T-helper 1 cell treated with Interleukin-12 subunit alpha and Interleukin-12 subunit beta and Interleukin-4 antibody, amounts not matched to agents 30 ng/mL and 1 ng/mL, for 36 hours (primary cell): ENCODE measurements at regions not wholly inside any gene's neighbourhood (a gene's known extent, or its start where the extent isn't known, plus 50 kb on each side); places are given as distances from the start of the nearest gene placed in this dataset.

Experiments
- intact Hi-C: fragments of 100-400 bp; cut with micrococcal nuclease; formaldehyde crosslinking; loops from one replicate; pipeline ENCODE4 v1.15.1; 2024

GRCh38 chr15:38878026-38878425 is 313.4 kb upstream of the RASGRP1 start:
- intact Hi-C loops = no loop called here

- intact Hi-C loops = no loop called here
Measured at GRCh38 chr15:38878926-38879325, 314.3 kb upstream of the RASGRP1 start.

- intact Hi-C loops = no loop called here
Measured at GRCh38 chr15:38879909-38880471, 315.4 kb upstream of the RASGRP1 start.

- intact Hi-C loops = no loop called here
Measured at GRCh38 chr15:38882221-38882620, 317.6 kb upstream of the RASGRP1 start.

GRCh38 chr15:38883987-38884386 is 319.4 kb upstream of the RASGRP1 start:
- intact Hi-C loops = no loop called here

GRCh38 chr15:38885001-38885400 is 320.4 kb upstream of the RASGRP1 start:
- intact Hi-C loops = no loop called here

- intact Hi-C loops = no loop called here
Measured at GRCh38 chr15:38885471-38885952, 320.9 kb upstream of the RASGRP1 start.

- intact Hi-C loops = no loop called here
Measured at GRCh38 chr15:38886315-38887163, 321.9 kb upstream of the RASGRP1 start.

- intact Hi-C loops = no loop called here
Measured at GRCh38 chr15:38888701-38889221, 324.1 kb upstream of the RASGRP1 start.

GRCh38 chr15:38890194-38890593 is 325.6 kb upstream of the RASGRP1 start:
- intact Hi-C loops = no loop called here

- intact Hi-C loops = no loop called here
Measured at GRCh38 chr15:38893925-38894242, 329.3 kb upstream of the RASGRP1 start.

- intact Hi-C loops = no loop called here
Measured at GRCh38 chr15:38894243-38894948, 329.8 kb upstream of the RASGRP1 start.

- intact Hi-C loops = no loop called here
Measured at GRCh38 chr15:38895326-38896255, 331.0 kb upstream of the RASGRP1 start.

GRCh38 chr15:38896647-38897046 is 332.0 kb upstream of the RASGRP1 start:
- intact Hi-C loops = no loop called here

GRCh38 chr15:38897551-38897950 is 332.9 kb upstream of the RASGRP1 start:
- intact Hi-C loops = no loop called here

- intact Hi-C loops = no loop called here
Measured at GRCh38 chr15:38898236-38898635, 333.6 kb upstream of the RASGRP1 start.

- intact Hi-C loops = no loop called here
Measured at GRCh38 chr15:38899300-38899699, 334.7 kb upstream of the RASGRP1 start.

- intact Hi-C loops = no loop called here
Measured at GRCh38 chr15:38904298-38904697, 339.7 kb upstream of the RASGRP1 start.

- intact Hi-C loops = no loop called here
Measured at GRCh38 chr15:38905632-38906031, 341.0 kb upstream of the RASGRP1 start.

GRCh38 chr15:38920966-38921365 is 356.4 kb upstream of the RASGRP1 start:
- intact Hi-C loops = no loop called here

- intact Hi-C loops = no loop called here
Measured at GRCh38 chr15:38921471-38921870, 356.9 kb upstream of the RASGRP1 start.
